ENCODE measurements at regions not wholly inside any gene's neighbourhood (a gene's known extent, or its start where the extent isn't known, plus 50 kb on each side); places are given as distances from the start of the nearest gene placed in this dataset.
"Not testable (repeated sequence)": the region's sequence is repeated elsewhere in the genome, so short reads cannot be mapped to it uniquely, and the experiment has no call there.

- DNase-seq (ENCODE audit: low read depth in 1 of 2, low spot score in 1 of 2) (no peak), ATAC-seq (no peak), FAIRE-seq (no peak)
- Histone ChIP-seq H3K27ac (no peak overlapping the region), H3K4me1 (no peaks in the 10 kb centered on the region), H3K4me3 (no peak overlapping the region), H3K9me3 (no peaks in the 10 kb centered on the region), H3K4me2 (no peak overlapping the region)
- CTCF ChIA-PET: interaction anchor here (1.3 kb wide), 1 partner anchor 12 kb away, joined by 3 read pairs; no protein-coding TSS in a partner anchor
- POLR2A ChIA-PET: no interaction called here
- TF ChIP-seq RARB (CRISPR knock-in tag; IDR thresholded peaks at IDR 0.05): no peak
- TF ChIP-seq POLR2A (IDR thresholded peaks at IDR 0.05; ENCODE audit: low read length): no peak
- TF ChIP-seq FOSB (CRISPR knock-in tag; IDR thresholded peaks at IDR 0.05): no peak
- TF ChIP-seq TFCP2L1 (CRISPR knock-in tag; IDR thresholded peaks at IDR 0.05): no peak
- no peak for TF ChIP-seq FOSL2 (IDR thresholded peaks at IDR 0.05)
- TF ChIP-seq FOSL2 (CRISPR knock-in tag; IDR thresholded peaks at IDR 0.05): no peak
- TF ChIP-seq TP53 (CRISPR knock-in tag; IDR thresholded peaks at IDR 0.05): no peak
- TF ChIP-seq GATA3 (IDR thresholded peaks at IDR 0.05; ENCODE audit: borderline replicate concordance): no peak
- TF ChIP-seq CEBPB (IDR thresholded peaks at IDR 0.05): no peak
- TF ChIP-seq HMGXB4 (CRISPR knock-in tag; IDR thresholded peaks at IDR 0.05; ENCODE audit: borderline replicate concordance): no peak
- no peak for TF ChIP-seq KDM1A (IDR thresholded peaks at IDR 0.05; ENCODE audit: low read depth)
- TF ChIP-seq USF2 (IDR thresholded peaks at IDR 0.05): no peak
- no peak for TF ChIP-seq POLR2AphosphoS2 (conservative IDR thresholded peaks at IDR 0.05; ENCODE audit: low read length)
- WGBS (ENCODE audit: missing lambda C conversion rate): 0% methylated on average over 3 of the region's 3 CpGs
Observed at GRCh38 chr13:31545616-31546015, 193.7 kb upstream of the RXFP2 start.

GRCh38 chr13:31556376-31556775, 182.9 kb upstream of the RXFP2 start:
- WGBS (ENCODE audit: missing lambda C conversion rate): 2% methylated on average over 5 of the region's 5 CpGs
- TF ChIP-seq CHD2 (IDR thresholded peaks at IDR 0.05; ENCODE audit: low read length, partially characterized antibody) (no peak), FOSL2 (IDR thresholded peaks at IDR 0.05) (no peak), FOSL2 (CRISPR knock-in tag; IDR thresholded peaks at IDR 0.05) (no peak), ELK1 (IDR thresholded peaks at IDR 0.05; ENCODE audit: low read depth, low read length) (no peak), BHLHE40 (IDR thresholded peaks at IDR 0.05; ENCODE audit: low read depth, low read length) (no peak), JUNB (IDR thresholded peaks at IDR 0.05) (no peak), ZC3H11A (IDR thresholded peaks at IDR 0.05) (no peak), HOXA7 (CRISPR knock-in tag; IDR thresholded peaks at IDR 0.05) (no peak), SMC3 (IDR thresholded peaks at IDR 0.05) (no peak), USF2 (IDR thresholded peaks at IDR 0.05) (no peak), CHD4 (IDR thresholded peaks at IDR 0.05; ENCODE audit: borderline replicate concordance) (no peak), POLR2A (IDR thresholded peaks at IDR 0.05; ENCODE audit: low read length) (no peak), PHF8 (IDR thresholded peaks at IDR 0.05; ENCODE audit: borderline replicate concordance, low read depth) (no peak), HEYL (CRISPR knock-in tag; IDR thresholded peaks at IDR 0.05) (no peak), MAFK (IDR thresholded peaks at IDR 0.05; ENCODE audit: partially characterized antibody) (no peak)
- CTCF ChIA-PET: no interaction called here
- POLR2A ChIA-PET: no interaction called here
- ATAC-seq (no peak), DNase-seq (ENCODE audit: low read depth in 1 of 2, low spot score in 1 of 2) (no peak), FAIRE-seq (no peak)
- Histone ChIP-seq H3K4me3 (no peak overlapping the region), H3K4me1 (no peaks in the 10 kb centered on the region), H3K27ac (no peak overlapping the region), H3K9me3 (no peaks in the 10 kb centered on the region), H3K4me2 (no peak overlapping the region)

GRCh38 chr13:31584221-31584620, 155.1 kb upstream of the RXFP2 start:
- POLR2A ChIA-PET; DNase-seq (ENCODE audit: low read depth in 1 of 2, low spot score in 1 of 2); FAIRE-seq; H3K4me1 ChIP-seq; H3K27ac ChIP-seq; H3K4me2 ChIP-seq; H3K4me3 ChIP-seq; ATAC-seq; H3K9me3 ChIP-seq: not testable (repeated sequence)
- CTCF ChIA-PET: interaction anchor here (1.2 kb wide), 1 partner anchor 9 kb away, joined by 3 read pairs; no protein-coding TSS in a partner anchor
- 41% methylated on average over 8 of the region's 9 CpGs for WGBS (ENCODE audit: missing lambda C conversion rate)

Measured in A549 (cell line).